Activated gamma-delta T cell (primary cell): ENCODE measurements at regions not wholly inside any gene's neighbourhood (a gene's known extent, or its start where the extent isn't known, plus 50 kb on each side); places are given as distances from the start of the nearest gene placed in this dataset.

Experiments
- DNase-seq: peaks from one replicate; lab custom pipeline; 2025; lab: John Stamatoyannopoulos, UW

- DNase-seq, result no peak
Measured at GRCh38 chrX:39984191-39984956, 113.4 kb downstream of the BCOR start.

DNA sequence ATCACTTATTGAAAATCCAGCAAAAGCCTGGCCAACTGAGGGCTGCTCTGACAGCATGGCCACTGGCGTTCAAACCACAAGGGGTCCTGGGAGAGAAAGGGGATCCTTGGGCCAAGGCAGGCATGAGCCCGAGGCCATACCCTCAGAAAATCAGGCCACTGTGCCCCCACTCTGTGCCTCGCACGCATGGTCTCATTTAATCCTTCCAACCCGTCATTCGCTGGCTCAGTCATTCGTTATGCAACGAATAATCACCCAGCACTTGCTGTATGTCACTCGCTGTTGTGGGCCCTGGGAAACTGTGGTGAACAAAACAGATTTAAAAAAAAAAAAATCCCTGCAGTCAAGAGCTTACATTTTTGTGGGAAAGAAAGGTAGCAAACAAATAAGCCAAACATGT lies 112.7 kb downstream of the BCOR start:
- DNase-seq, result no peak

- no peak for DNase-seq
Measured at GRCh38 chrX:39985551-39985950, 112.2 kb downstream of the BCOR start.

DNA sequence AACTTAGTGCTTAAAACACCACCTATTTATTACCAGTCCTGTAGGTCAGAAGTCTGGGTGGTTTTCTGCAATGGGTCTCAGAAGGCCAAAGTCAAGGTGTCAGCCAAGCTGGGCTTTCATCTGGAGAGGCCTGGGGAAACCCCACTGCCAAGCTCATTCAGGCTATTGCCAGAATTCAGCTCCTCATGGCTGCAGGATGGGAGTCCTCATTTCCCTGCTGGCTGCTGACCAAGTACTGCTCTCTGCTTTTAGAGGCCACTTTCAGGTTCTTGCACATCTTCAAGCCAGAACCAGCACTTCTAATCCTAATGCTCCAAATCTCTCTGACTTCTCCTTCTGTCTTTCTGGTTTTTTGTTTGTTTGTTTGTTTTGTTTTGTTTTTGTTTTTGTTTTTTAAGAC lies 109.3 kb downstream of the BCOR start:
- DNase-seq, result no peak

GRCh38 chrX:39990388-39990787 lies 107.4 kb downstream of the BCOR start:
- DNase-seq, result no peak

- DNase-seq, result no peak
Measured at GRCh38 chrX:39992300-39992699, 105.5 kb downstream of the BCOR start.

GRCh38 chrX:39995457-39995856 lies 102.3 kb downstream of the BCOR start:
- DNase-seq, result no peak

GRCh38 chrX:39996536-39996935 lies 101.2 kb downstream of the BCOR start:
- no peak for DNase-seq

- no peak for DNase-seq
Measured at GRCh38 chrX:39998636-39999406, 98.9 kb downstream of the BCOR start.
